ENCODE measurements at regions not wholly inside any gene's neighbourhood (a gene's known extent, or its start where the extent isn't known, plus 50 kb on each side); places are given as distances from the start of the nearest gene placed in this dataset.

- no peaks in the 10 kb centered on the region for H3K9me3 Mint-ChIP-seq
- peaks cover 40% of the 10 kb centered on the region for H3K27me3 Mint-ChIP-seq (ENCODE audit: low read depth)
- TF ChIP-seq CTCF (conservative IDR thresholded peaks at IDR 0.05) = no peak
- H3K36me3 Mint-ChIP-seq (ENCODE audit: low read depth) = no peaks in the 10 kb centered on the region
- no peak for DNase-seq (ENCODE audit: low read depth, low spot score)
- H3K4me1 Mint-ChIP-seq = no peaks in the 10 kb centered on the region
- H3K4me3 Mint-ChIP-seq = no peak overlapping the region
- H3K27ac Mint-ChIP-seq (ENCODE audit: unreplicated experiment) = no peak overlapping the region
Observed at GRCh38 chr11:116611998-116612620, 160.7 kb downstream of the BUD13 start.

GRCh38 chr11:116610190-116610589, 162.6 kb downstream of the BUD13 start:
- H3K36me3 Mint-ChIP-seq (ENCODE audit: low read depth) = no peaks in the 10 kb centered on the region
- H3K9me3 Mint-ChIP-seq = no peaks in the 10 kb centered on the region
- no peak overlapping the region for H3K27ac Mint-ChIP-seq (ENCODE audit: unreplicated experiment)
- no peaks in the 10 kb centered on the region for H3K4me1 Mint-ChIP-seq
- H3K27me3 Mint-ChIP-seq (ENCODE audit: low read depth) = peaks cover 47% of the 10 kb centered on the region
- no peak for DNase-seq (ENCODE audit: low read depth, low spot score)
- no peak for TF ChIP-seq CTCF (conservative IDR thresholded peaks at IDR 0.05)
- H3K4me3 Mint-ChIP-seq = no peak overlapping the region

DNA sequence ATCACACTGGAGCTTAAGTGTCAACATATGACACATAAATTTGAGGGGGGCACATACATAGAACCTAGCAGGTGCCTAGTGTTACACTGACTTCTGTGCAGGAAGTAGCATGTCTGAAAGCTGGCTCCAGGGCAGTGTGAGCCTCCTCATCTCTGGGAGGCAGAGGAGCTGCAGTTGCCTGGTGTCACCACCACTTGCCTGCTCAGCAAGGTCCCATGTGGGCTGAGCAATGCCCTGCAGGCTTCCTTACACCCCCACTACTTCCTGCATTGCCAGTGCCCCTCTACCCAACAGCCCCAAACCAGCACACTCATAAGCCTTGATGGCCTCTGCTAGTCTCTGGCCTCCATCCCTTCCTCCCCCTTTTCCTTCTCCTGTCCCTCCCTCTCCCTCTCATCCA, 165.8 kb downstream of the BUD13 start:
- Mint-ChIP-seq H3K4me3 (no peak overlapping the region), H3K27ac (ENCODE audit: unreplicated experiment) (no peak overlapping the region), H3K9me3 (no peaks in the 10 kb centered on the region), H3K36me3 (ENCODE audit: low read depth) (no peaks in the 10 kb centered on the region), H3K27me3 (ENCODE audit: low read depth) (peaks cover 28% of the 10 kb centered on the region), H3K4me1 (peaks cover 2% of the 10 kb centered on the region)
- TF ChIP-seq CTCF (conservative IDR thresholded peaks at IDR 0.05) = no peak
- DNase-seq (ENCODE audit: low read depth, low spot score) = no peak

GRCh38 chr11:116605543-116606459, 167.0 kb downstream of the BUD13 start:
- Mint-ChIP-seq H3K27me3 (ENCODE audit: low read depth) (peaks cover 20% of the 10 kb centered on the region), H3K9me3 (no peaks in the 10 kb centered on the region), H3K4me3 (no peak overlapping the region), H3K4me1 (peaks cover 7% of the 10 kb centered on the region), H3K36me3 (ENCODE audit: low read depth) (no peaks in the 10 kb centered on the region), H3K27ac (ENCODE audit: unreplicated experiment) (no peak overlapping the region)
- peak; percentile 63 for DNase-seq (ENCODE audit: low read depth, low spot score)
- TF ChIP-seq CTCF (conservative IDR thresholded peaks at IDR 0.05) = peak; percentile 59

GRCh38 chr11:116603728-116604323, 169.0 kb downstream of the BUD13 start:
- DNase-seq (ENCODE audit: low read depth, low spot score) = no peak
- no peak for TF ChIP-seq CTCF (conservative IDR thresholded peaks at IDR 0.05)
- Mint-ChIP-seq H3K4me3 (no peak overlapping the region), H3K36me3 (ENCODE audit: low read depth) (no peaks in the 10 kb centered on the region), H3K9me3 (no peaks in the 10 kb centered on the region), H3K27me3 (ENCODE audit: low read depth) (peaks cover 22% of the 10 kb centered on the region), H3K27ac (ENCODE audit: unreplicated experiment) (no peak overlapping the region), H3K4me1 (peaks cover 7% of the 10 kb centered on the region)
